Breast epithelium (tissue), 4 donors: ENCODE measurements at regions not wholly inside any gene's neighbourhood (a gene's known extent, or its start where the extent isn't known, plus 50 kb on each side); places are given as distances from the start of the nearest gene placed in this dataset.

Source experiments
- DNase-seq, 2 donors: peaks; one replicate each; pipeline ENCODE4 v3.0.0-alpha.2; 2019; ENCODE audit warnings: low spot score in 2 of 2
- H3K27ac ChIP-seq, 2 donors: fragments of 200-600 bp; sonication (generic) in 1 of 2; one replicate each; pipeline ENCODE4 v1.5.1; 2016 to 2019; ENCODE audit warnings: mild to moderate bottlenecking in 1 of 2
- H3K27me3 ChIP-seq, 2 donors: fragments of 200-600 bp; sonication (generic) in 1 of 2; one replicate each; pipeline versions ENCODE4 v1.5.1 to v1.6.0; 2017 to 2019; ENCODE audit warnings: control low read depth in 1 of 2, mild to moderate bottlenecking in 1 of 2
- H3K36me3 ChIP-seq: fragments of 200-600 bp; one replicate; pipeline ENCODE4 v1.5.1; 2019
- H3K4me1 ChIP-seq, 2 donors: fragments of 200-600 bp; sonication (generic); one replicate each; pipeline ENCODE4 v1.5.1; 2016 to 2019; ENCODE audit warnings: control low read depth in 1 of 2
- H3K4me3 ChIP-seq, 3 donors: fragments of 200-600 bp; sonication (generic); 1 replicate in 2 of 3; 2 replicates in 1 of 3; pipeline ENCODE4 v1.5.1; 2016 to 2019; ENCODE audit warnings: mild to moderate bottlenecking in 3 of 3, moderate library complexity in 2 of 3
- H3K9me3 ChIP-seq, 2 donors: fragments of 200-600 bp; sonication (generic) in 1 of 2; one replicate each; pipeline ENCODE4 v1.5.1; 2016 to 2019; ENCODE audit warnings: control low read depth in 1 of 2
- CTCF ChIP-seq, 3 donors: fragments of 450-650 bp; IDR thresholded peaks; one replicate each; pipeline ENCODE4 v1.5.1; 2016 to 2017; ENCODE audit warnings: antibody characterized with exemption in 3 of 3, mild to moderate bottlenecking in 3 of 3, moderate library complexity in 3 of 3
- POLR2A ChIP-seq: fragments of 450-650 bp; IDR thresholded peaks from one replicate; pipeline ENCODE4 v1.6.1; 2016; ENCODE audit warnings: antibody characterized with exemption, mild to moderate bottlenecking, moderate library complexity
- POLR2AphosphoS5 ChIP-seq, 3 donors: sonication (generic); formaldehyde crosslinking; IDR thresholded peaks; one replicate each; pipeline ENCODE4 v1.6.1; 2017; ENCODE audit warnings: antibody characterized with exemption in 3 of 3
- intact Hi-C: fragments of 100-400 bp; cut with DNase I; formaldehyde crosslinking; loops from one replicate; pipeline ENCODE4 v1.15.1; 2023; ENCODE audit warnings: low total_unique reads

- no peak overlapping the region for H3K4me3 ChIP-seq
- no peaks in the 10 kb centered on the region for H3K9me3 ChIP-seq
- no peak for TF ChIP-seq POLR2A
- no peak for TF ChIP-seq POLR2AphosphoS5 (IDR thresholded peaks at IDR 0.05)
- no peak for TF ChIP-seq CTCF (IDR thresholded peaks at IDR 0.05)
- H3K27me3 ChIP-seq, result no peaks in the 10 kb centered on the region
- H3K36me3 ChIP-seq, result no peaks in the 10 kb centered on the region
- DNase-seq, result no peak
- intact Hi-C loops, result no loop called here
- no peak overlapping the region for H3K27ac ChIP-seq
- no peaks in the 10 kb centered on the region for H3K4me1 ChIP-seq
Measured at GRCh38 chr10:10564081-10564794, 453.4 kb upstream of the CELF2 start.

GRCh38 chr10:10576937-10577336 lies 440.7 kb upstream of the CELF2 start:
- intact Hi-C loops, result no loop called here
- TF ChIP-seq POLR2A (no peak), POLR2AphosphoS5 (IDR thresholded peaks at IDR 0.05) (no peak), CTCF (IDR thresholded peaks at IDR 0.05) (no peak)

GRCh38 chr10:10579709-10580108 lies 438.0 kb upstream of the CELF2 start:
- H3K36me3 ChIP-seq, result no peaks in the 10 kb centered on the region
- no peak overlapping the region for H3K4me3 ChIP-seq
- intact Hi-C loops, result no loop called here
- H3K27me3 ChIP-seq, result no peaks in the 10 kb centered on the region
- H3K27ac ChIP-seq, result no peak overlapping the region
- no peaks in the 10 kb centered on the region for H3K9me3 ChIP-seq
- TF ChIP-seq POLR2A (no peak), CTCF (IDR thresholded peaks at IDR 0.05) (no peak), POLR2AphosphoS5 (IDR thresholded peaks at IDR 0.05) (no peak)
- no peak for DNase-seq
- no peaks in the 10 kb centered on the region for H3K4me1 ChIP-seq

More at GRCh38 chr10:10576937-10577336, 440.7 kb upstream of the CELF2 start:
- Histone ChIP-seq H3K27ac (no peak overlapping the region), H3K36me3 (no peaks in the 10 kb centered on the region), H3K9me3 (no peaks in the 10 kb centered on the region), H3K4me3 (no peak overlapping the region), H3K27me3 (no peaks in the 10 kb centered on the region), H3K4me1 (no peaks in the 10 kb centered on the region)
- no peak for DNase-seq

- intact Hi-C loops, result no loop called here
- no peaks in the 10 kb centered on the region for H3K9me3 ChIP-seq
- H3K4me1 ChIP-seq, result no peaks in the 10 kb centered on the region
- no peak overlapping the region for H3K27ac ChIP-seq
- TF ChIP-seq CTCF (IDR thresholded peaks at IDR 0.05), result no peak
- no peak for TF ChIP-seq POLR2A
- TF ChIP-seq POLR2AphosphoS5 (IDR thresholded peaks at IDR 0.05), result no peak
- H3K4me3 ChIP-seq, result no peak overlapping the region
- H3K27me3 ChIP-seq, result no peaks in the 10 kb centered on the region
- no peak for DNase-seq
- H3K36me3 ChIP-seq, result no peaks in the 10 kb centered on the region
Measured at GRCh38 chr10:10584161-10584560, 433.5 kb upstream of the CELF2 start.

GRCh38 chr10:10587744-10588393 lies 429.8 kb upstream of the CELF2 start:
- no peaks in the 10 kb centered on the region for H3K27me3 ChIP-seq
- TF ChIP-seq POLR2AphosphoS5 (IDR thresholded peaks at IDR 0.05) (no peak), POLR2A (no peak), CTCF (IDR thresholded peaks at IDR 0.05) (no peak)
- no peak overlapping the region for H3K27ac ChIP-seq
- no peaks in the 10 kb centered on the region for H3K36me3 ChIP-seq
- intact Hi-C loops, result no loop called here
- no peaks in the 10 kb centered on the region for H3K4me1 ChIP-seq
- H3K9me3 ChIP-seq, result no peaks in the 10 kb centered on the region
- DNase-seq, result no peak
- no peak overlapping the region for H3K4me3 ChIP-seq
